Spleen (tissue), 11 donors: ENCODE measurements at regions not wholly inside any gene's neighbourhood (a gene's known extent, or its start where the extent isn't known, plus 50 kb on each side); places are given as distances from the start of the nearest gene placed in this dataset.
"Not testable (repeated sequence)": the region's sequence is repeated elsewhere in the genome, so short reads cannot be mapped to it uniquely, and the experiment has no call there.

Experiments
- DNase-seq: peaks from one replicate; pipeline ENCODE4 v3.0.0-alpha.2; 2020
- H3K27ac ChIP-seq, 8 donors: fragments of 200-600 bp; sonication (generic) in 7 of 8; 1 replicate in 4 of 8; 2 replicates in 4 of 8; pipeline versions ENCODE4 v1.5.0 to v1.8.0; 2016 to 2021; ENCODE audit warnings: inconsistent platforms in 4 of 8, mild to moderate bottlenecking in 4 of 8, moderate library complexity in 1 of 8
- H3K27me3 ChIP-seq, 7 donors: fragments of 200-600 bp; sonication (generic) in 6 of 7; replicated peaks in 1 of 7; 1 replicate in 4 of 7; 2 replicates in 3 of 7; pipeline versions ENCODE4 v1.5.0 to v1.8.0; 2016 to 2021; ENCODE audit warnings: inconsistent platforms in 3 of 7, mild to moderate bottlenecking in 1 of 7
- H3K36me3 ChIP-seq, 6 donors: fragments of 200-600 bp; sonication (generic) in 5 of 6; 1 replicate in 4 of 6; 2 replicates in 2 of 6; pipeline versions ENCODE4 v1.5.0 to v1.8.0; 2016 to 2021; ENCODE audit warnings: inconsistent platforms in 2 of 6
- H3K4me1 ChIP-seq, 6 donors: fragments of 200-600 bp; sonication (generic) in 5 of 6; 1 replicate in 3 of 6; 2 replicates in 3 of 6; pipeline versions ENCODE4 v1.5.0 to v1.8.0; 2016 to 2021; ENCODE audit warnings: inconsistent platforms in 3 of 6
- H3K4me3 ChIP-seq, 8 donors: fragments of 200-600 bp; sonication (generic) in 7 of 8; 1 replicate in 4 of 8; 2 replicates in 4 of 8; pipeline versions ENCODE4 v1.5.0 to v1.8.0; 2016 to 2021; ENCODE audit warnings: inconsistent platforms in 4 of 8, mild to moderate bottlenecking in 4 of 8, moderate library complexity in 2 of 8
- H3K9me3 ChIP-seq, 8 donors: fragments of 200-600 bp; sonication (generic) in 7 of 8; 1 replicate in 4 of 8; 2 replicates in 4 of 8; pipeline versions ENCODE4 v1.5.0 to v1.8.0; 2016 to 2021; ENCODE audit warnings: inconsistent platforms in 4 of 8
- CTCF ChIP-seq, 11 experiments: fragments of 200-600 bp in 7 of 11; fragments of 450-650 bp in 4 of 11; sonication (generic) in 4 of 11; IDR thresholded peaks in 8 of 11; conservative IDR thresholded peaks in 3 of 11; 1 replicate in 7 of 11; 2 replicates in 4 of 11; pipeline versions ENCODE4 v1.4.0 to v1.8.0; 2016 to 2021; ENCODE audit warnings: antibody characterized with exemption in 11 of 11, inconsistent platforms in 4 of 11, mild to moderate bottlenecking in 1 of 11
- POLR2A ChIP-seq, 3 donors: fragments of 450-650 bp; IDR thresholded peaks; one replicate each; pipeline ENCODE4 v1.5.1; 2017; ENCODE audit warnings: antibody characterized with exemption in 3 of 3, mild to moderate bottlenecking in 1 of 3
- POLR2AphosphoS5 ChIP-seq, 3 donors: sonication (generic); formaldehyde crosslinking; IDR thresholded peaks; one replicate each; pipeline ENCODE4 v1.5.1; 2017; ENCODE audit warnings: antibody characterized with exemption in 3 of 3
- WGBS, 5 donors: extraction: QIAGEN DNeasy Blood & Tissue Kit in 3 of 5; methylation state at CpG; one replicate each; pipeline versions ENCODE4 v1.1.5 to v1.1.7; 2013 to 2018; 5-methylcytosine and 5-hydroxymethylcytosine counted together
- intact Hi-C: fragments of 100-400 bp; cut with DNase I; formaldehyde crosslinking; loops from one replicate; pipeline ENCODE4 v1.15.0; 2023; ENCODE audit warnings: low total_unique reads
- donor health status: healthy with polysubstance abuse.
- donor health status: DM: no; HTN: no; CAD: no; lungs with moderate emphysema.
- donor health status: DM: no; HTN: no; CAD: no.
- donor health status: Bipolar disorder and iron deficiency.
- donor health status: healthy.
- donor health status: DM: no; HTN: no; CAD: no.
- donor health status: DM: yes; HTN: yes; CAD: no.

GRCh38 chr2:35114765-35115164 is 1240.8 kb upstream of the CRIM1 start:
- H3K4me1 ChIP-seq, result no peaks in the 10 kb centered on the region

DNA sequence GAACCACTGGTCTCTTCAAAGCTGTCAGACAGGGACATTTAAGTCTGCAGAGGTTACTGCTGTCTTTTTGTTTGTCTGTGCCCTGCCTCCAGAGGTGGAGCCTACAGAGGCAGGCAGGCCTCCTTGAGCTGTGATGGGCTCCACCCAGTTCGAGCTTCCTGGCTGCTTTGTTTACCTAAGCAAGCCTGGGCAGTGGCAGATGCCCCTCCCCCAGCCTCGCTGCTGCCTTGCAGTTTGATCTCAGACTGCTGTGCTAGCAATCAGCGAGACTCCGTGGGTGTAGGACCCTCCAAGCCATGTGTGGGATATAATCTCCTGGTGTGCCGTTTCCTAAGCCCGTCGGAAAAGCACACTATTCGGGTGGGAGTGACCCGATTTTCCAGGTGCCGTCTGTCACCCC is 1243.2 kb upstream of the CRIM1 start:
- 70 to 91% (median 83%) methylated on average over 3 to 10 of the region's 10 CpGs for WGBS, 5 donors

More at GRCh38 chr2:35114765-35115164, 1240.8 kb upstream of the CRIM1 start:
- Histone ChIP-seq H3K27ac (no peak overlapping the region), H3K4me3 (no peak overlapping the region), H3K36me3 (no peaks in the 10 kb centered on the region), H3K27me3 (no peaks in the 10 kb centered on the region), H3K9me3 (peaks cover 0 to 24% (median 8%) of the 10 kb centered on the region in 8 donors)
- WGBS, 5 donors, result 59 to 83% (median 79%) methylated on average over 2 of the region's 2 CpGs
- no peak for TF ChIP-seq POLR2A (IDR thresholded peaks at IDR 0.05)
- TF ChIP-seq POLR2AphosphoS5 (IDR thresholded peaks at IDR 0.05), result no peak
- no peak for TF ChIP-seq CTCF (IDR thresholded peaks at IDR 0.05 in 8 of 11, conservative IDR thresholded peaks at IDR 0.05 in 3 of 11)
- intact Hi-C loops, result no loop called here
- DNase-seq, result no peak

GRCh38 chr2:35104309-35104708 is 1251.3 kb upstream of the CRIM1 start:
- TF ChIP-seq POLR2A (IDR thresholded peaks at IDR 0.05), result no peak
- no peak for TF ChIP-seq POLR2AphosphoS5 (IDR thresholded peaks at IDR 0.05)
- TF ChIP-seq CTCF (IDR thresholded peaks at IDR 0.05 in 8 of 11, conservative IDR thresholded peaks at IDR 0.05 in 3 of 11), result no peak
- 57 to 73% (median 67%) methylated on average over 1 of the region's 1 CpG for WGBS, 5 donors
- no peaks in the 10 kb centered on the region for H3K4me1 ChIP-seq

More for the DNA sequence above, 1243.2 kb upstream of the CRIM1 start:
- H3K4me3 ChIP-seq, intact Hi-C loops, H3K27me3 ChIP-seq, H3K4me1 ChIP-seq, H3K36me3 ChIP-seq, DNase-seq, H3K27ac ChIP-seq: not testable (repeated sequence)
- H3K9me3 ChIP-seq, result peaks cover 0 to 18% (median 4%) of the 10 kb centered on the region in 8 donors

GRCh38 chr2:35099342-35099741 is 1256.2 kb upstream of the CRIM1 start:
- no peak for TF ChIP-seq POLR2A (IDR thresholded peaks at IDR 0.05)
- no peak for TF ChIP-seq CTCF (IDR thresholded peaks at IDR 0.05 in 8 of 11, conservative IDR thresholded peaks at IDR 0.05 in 3 of 11)
- TF ChIP-seq POLR2AphosphoS5 (IDR thresholded peaks at IDR 0.05), result no peak
- 56 to 72% (median 66%) methylated on average over 2 of the region's 2 CpGs for WGBS, 5 donors
- no peaks in the 10 kb centered on the region for H3K36me3 ChIP-seq
- peaks cover 0 to 10% (median 2%) of the 10 kb centered on the region in 8 donors for H3K9me3 ChIP-seq
- no peaks in the 10 kb centered on the region for H3K27me3 ChIP-seq
- H3K4me1 ChIP-seq, result no peaks in the 10 kb centered on the region
- H3K4me3 ChIP-seq, result no peak overlapping the region
- no peak overlapping the region for H3K27ac ChIP-seq
- intact Hi-C loops, result no loop called here
- DNase-seq, result no peak

More at GRCh38 chr2:35104309-35104708, 1251.3 kb upstream of the CRIM1 start:
- DNase-seq, result no peak
- Histone ChIP-seq H3K27ac (no peak overlapping the region), H3K4me3 (no peak overlapping the region), H3K36me3 (no peaks in the 10 kb centered on the region), H3K27me3 (no peaks in the 10 kb centered on the region), H3K9me3 (peaks cover 0 to 10% (median 2%) of the 10 kb centered on the region in 8 donors)
- intact Hi-C loops, result no loop called here

- WGBS, 5 donors, result 76 to 83% (median 81%) methylated on average over 4 of the region's 4 CpGs
- DNase-seq, result no peak
- TF ChIP-seq POLR2AphosphoS5 (IDR thresholded peaks at IDR 0.05) (no peak), POLR2A (IDR thresholded peaks at IDR 0.05) (no peak), CTCF (IDR thresholded peaks at IDR 0.05 in 8 of 11, conservative IDR thresholded peaks at IDR 0.05 in 3 of 11) (no peak)
- Histone ChIP-seq H3K4me3 (no peak overlapping the region), H3K27ac (no peak overlapping the region), H3K9me3 (peaks cover 0 to 2% (median 0%) of the 10 kb centered on the region in 8 donors), H3K4me1 (no peaks in the 10 kb centered on the region), H3K27me3 (no peaks in the 10 kb centered on the region), H3K36me3 (no peaks in the 10 kb centered on the region)
- intact Hi-C loops, result no loop called here
Measured at GRCh38 chr2:35082072-35082471, 1273.5 kb upstream of the CRIM1 start.
